H1 (cell line): ENCODE measurements at regions not wholly inside any gene's neighbourhood (a gene's known extent, or its start where the extent isn't known, plus 50 kb on each side); places are given as distances from the start of the nearest gene placed in this dataset.

Source experiments
- CTCF ChIA-PET: fragments of 300-600 bp; sonication (Branson Sonifier 250); formaldehyde crosslinking; loops from one replicate; lab custom pipeline; 2021; ENCODE audit not compliant: partially characterized antibody; lab: Charles Lee
- POLR2A ChIA-PET: fragments of 300-600 bp; sonication (Branson Sonifier 250); formaldehyde crosslinking; loops from one replicate; lab custom pipeline; 2021; ENCODE audit warnings: inconsistent platforms; ENCODE audit not compliant: partially characterized antibody; lab: Charles Lee
- DNase-seq, 2 experiments: peaks; one replicate each; pipeline versions ENCODE4 v3.0.0 to v3.0.0-alpha.2; 2010 to 2022; ENCODE audit warnings: low spot score in 2 of 2, low read depth in 1 of 2, mixed read lengths in 1 of 2
- FAIRE-seq: peaks from 2 replicates; lab custom pipeline; 2011; peaks lifted over from hg19 to GRCh38; lab: Jason Lieb, UNC
- H2AFZ ChIP-seq: 2 replicates; pipeline ENCODE4 v1.8.1; 2012; ENCODE audit warnings: low read length, inconsistent platforms
- H2AK5ac ChIP-seq: 2 replicates; pipeline ENCODE4 v1.6.1; 2013; ENCODE audit warnings: low read depth, low read length
- H2BK120ac ChIP-seq: replicated peaks from 2 replicates; pipeline ENCODE3; 2013; ENCODE audit warnings: low read depth, low read length, inconsistent platforms
- H2BK12ac ChIP-seq: 2 replicates; pipeline ENCODE4 v1.6.1; 2013; ENCODE audit warnings: low read depth, low read length
- H2BK15ac ChIP-seq: 2 replicates; pipeline ENCODE4 v1.6.1; 2013; ENCODE audit warnings: low read length
- H2BK20ac ChIP-seq: 2 replicates; pipeline ENCODE4 v1.6.1; 2013; ENCODE audit warnings: low read length
- H2BK5ac ChIP-seq: 2 replicates; pipeline ENCODE4 v1.6.1; 2013; ENCODE audit warnings: low read depth, low read length
- H3K14ac ChIP-seq: 2 replicates; pipeline ENCODE4 v1.6.1; 2013; ENCODE audit warnings: inconsistent platforms; ENCODE audit not compliant: insufficient read length
- H3K18ac ChIP-seq: 2 replicates; pipeline ENCODE4 v1.6.1; 2013; ENCODE audit warnings: low read length; ENCODE audit errors: extremely low read depth
- H3K23ac ChIP-seq: 2 replicates; pipeline ENCODE4 v1.6.1; 2013; ENCODE audit warnings: inconsistent platforms; ENCODE audit not compliant: insufficient read length
- H3K23me2 ChIP-seq: 2 replicates; pipeline ENCODE4 v1.6.1; 2013; ENCODE audit warnings: low read depth, low read length
- H3K27ac ChIP-seq: 2 replicates; pipeline ENCODE4 v1.6.1; 2011; ENCODE audit warnings: low read depth, low read length, inconsistent platforms
- H3K27me3 ChIP-seq, 4 experiments: replicated peaks in 1 of 4; 1 replicate in 1 of 4; 2 replicates in 3 of 4; pipeline versions ENCODE4 v1.6.1 to v1.8.1; 2011 to 2013; ENCODE audit warnings: low read length in 3 of 4, mild to moderate bottlenecking in 3 of 4, inconsistent platforms in 2 of 4, mixed read lengths in 2 of 4, moderate library complexity in 1 of 4; ENCODE audit not compliant: control insufficient read depth in 3 of 4, insufficient read depth in 3 of 4; ENCODE audit errors: extremely low read depth in 1 of 4
- H3K36me3 ChIP-seq, 4 experiments: 2 replicates each; pipeline versions ENCODE4 v1.6.1 to v1.8.1; 2011 to 2013; ENCODE audit warnings: mild to moderate bottlenecking in 4 of 4, low read length in 3 of 4, moderate library complexity in 2 of 4, control low read depth in 1 of 4, inconsistent platforms in 1 of 4; ENCODE audit not compliant: insufficient read depth in 4 of 4, control insufficient read depth in 2 of 4
- H3K4ac ChIP-seq: replicated peaks from 2 replicates; pipeline ENCODE3; 2013; ENCODE audit warnings: low read length, low read depth, mixed read lengths, inconsistent platforms; ENCODE audit not compliant: insufficient read length
- H3K4me1 ChIP-seq, 4 experiments: replicated peaks in 1 of 4; 1 replicate in 1 of 4; 2 replicates in 3 of 4; pipeline versions ENCODE4 v1.6.1 to v1.8.1; 2011 to 2013; ENCODE audit warnings: low read length in 3 of 4, inconsistent platforms in 2 of 4, mixed read lengths in 1 of 4; ENCODE audit not compliant: insufficient read depth in 4 of 4, control insufficient read depth in 3 of 4
- H3K4me2 ChIP-seq, 2 experiments: 2 replicates each; pipeline versions ENCODE4 v1.6.1 to v1.8.1; 2011 to 2013; ENCODE audit warnings: low read depth in 2 of 2, low read length in 2 of 2, control low read depth in 1 of 2, inconsistent platforms in 1 of 2, mild to moderate bottlenecking in 1 of 2; ENCODE audit not compliant: insufficient read depth in 1 of 2
- H3K4me3 ChIP-seq, 4 experiments: fragments of 200-600, 300-600 bp in 1 of 4; sonication (generic), shearing (Covaris generic), sonication (Bioruptor Twin) in 1 of 4; 2 replicates each; pipeline versions ENCODE4 v1.5.1 to v1.8.1; 2011 to 2016; ENCODE audit warnings: low read length in 4 of 4, low read depth in 3 of 4, control low read depth in 2 of 4, inconsistent platforms in 2 of 4, mild to moderate bottlenecking in 2 of 4, mixed read lengths in 1 of 4, moderate library complexity in 1 of 4; ENCODE audit not compliant: insufficient read depth in 2 of 4; ENCODE audit errors: extremely low read depth in 1 of 4
- H3K56ac ChIP-seq: replicated peaks from 2 replicates; pipeline ENCODE3; 2013; ENCODE audit warnings: low read depth, mild to moderate bottlenecking, mixed read lengths, low read length, inconsistent platforms; ENCODE audit not compliant: insufficient read length
- H3K79me1 ChIP-seq: 2 replicates; pipeline ENCODE4 v1.6.1; 2013; ENCODE audit warnings: low read depth, low read length, control low read depth
- H3K79me2 ChIP-seq, 2 experiments: 2 replicates each; pipeline versions ENCODE4 v1.6.1 to v1.8.1; 2012 to 2013; ENCODE audit warnings: low read length in 2 of 2, mild to moderate bottlenecking in 2 of 2, inconsistent platforms in 1 of 2; ENCODE audit not compliant: insufficient read depth in 2 of 2, control insufficient read depth in 1 of 2
- H3K9ac ChIP-seq, 4 experiments: replicated peaks in 1 of 4; 1 replicate in 1 of 4; 2 replicates in 3 of 4; pipeline versions ENCODE4 v1.6.1 to v1.8.1; 2011 to 2013; ENCODE audit warnings: low read depth in 3 of 4, low read length in 3 of 4, control low read depth in 2 of 4, mild to moderate bottlenecking in 2 of 4, moderate library complexity in 2 of 4, inconsistent platforms in 1 of 4; ENCODE audit errors: extremely low read depth in 1 of 4
- H3K9me3 ChIP-seq, 2 experiments: 2 replicates each; pipeline versions ENCODE4 v1.6.1 to v1.8.1; 2012 to 2013; ENCODE audit warnings: mild to moderate bottlenecking in 2 of 2, moderate library complexity in 2 of 2, control low read depth in 1 of 2, inconsistent platforms in 1 of 2, low read depth in 1 of 2, low read length in 1 of 2, mixed read lengths in 1 of 2; ENCODE audit not compliant: insufficient read depth in 2 of 2
- H4K20me1 ChIP-seq, 2 experiments: replicated peaks in 1 of 2; 2 replicates each; pipeline versions ENCODE3 to v1.8.1; 2011 to 2013; ENCODE audit warnings: inconsistent platforms in 2 of 2, low read length in 2 of 2, mild to moderate bottlenecking in 1 of 2; ENCODE audit not compliant: insufficient read depth in 2 of 2, control insufficient read depth in 1 of 2
- H4K5ac ChIP-seq: 2 replicates; pipeline ENCODE4 v1.6.1; 2013; ENCODE audit warnings: low read length, low read depth, mixed read lengths, inconsistent platforms; ENCODE audit not compliant: insufficient read length
- H4K8ac ChIP-seq: 2 replicates; pipeline ENCODE4 v1.8.0; 2013; ENCODE audit warnings: mild to moderate bottlenecking, moderate library complexity, low read length, inconsistent platforms; ENCODE audit not compliant: insufficient read depth; ENCODE audit errors: extremely low read depth
- H4K91ac ChIP-seq: replicated peaks from 2 replicates; pipeline ENCODE3; 2013; ENCODE audit warnings: low read length, mixed read lengths, inconsistent platforms; ENCODE audit not compliant: insufficient read length
- BACH1 ChIP-seq: IDR thresholded peaks from 2 replicates; pipeline ENCODE4 v1.6.1; 2012; ENCODE audit warnings: low read length, improper control_type of control experiment
- BCL11A ChIP-seq, 2 experiments: IDR thresholded peaks; one replicate each; pipeline ENCODE4 v1.6.1; 2011; ENCODE audit warnings: low read depth in 2 of 2, low read length in 2 of 2, mild to moderate bottlenecking in 2 of 2
- BRCA1 ChIP-seq: IDR thresholded peaks from 2 replicates; pipeline ENCODE4 v1.6.1; 2012; ENCODE audit warnings: low read depth, low read length, improper control_type of control experiment
- CHD1 ChIP-seq: IDR thresholded peaks from 2 replicates; pipeline ENCODE4 v1.6.1; 2012; ENCODE audit warnings: low read depth, low read length, improper control_type of control experiment
- CTCF ChIP-seq, 3 experiments: IDR thresholded peaks; 1 replicate in 2 of 3; 2 replicates in 1 of 3; pipeline versions ENCODE4 v1.5.1 to v1.6.1; 2011; ENCODE audit warnings: low read length in 3 of 3, mild to moderate bottlenecking in 3 of 3, inconsistent platforms in 2 of 3, low read depth in 1 of 3, moderate library complexity in 1 of 3; ENCODE audit not compliant: insufficient read depth in 1 of 3; ENCODE audit errors: control extremely low read depth in 1 of 3
- KDM5A ChIP-seq: fragments of 200-600 bp; IDR thresholded peaks from 2 replicates; pipeline ENCODE4 v1.7.1; 2012; ENCODE audit warnings: mild to moderate bottlenecking, low read length, inconsistent platforms, mixed read lengths
- MAFK ChIP-seq: IDR thresholded peaks from 2 replicates; pipeline ENCODE4 v1.6.1; 2012; ENCODE audit warnings: low read depth, mild to moderate bottlenecking, improper control_type of control experiment, low read length
- NRF1 ChIP-seq: IDR thresholded peaks from 2 replicates; pipeline ENCODE4 v1.6.1; 2011; ENCODE audit warnings: mild to moderate bottlenecking, low read depth, low read length, improper control_type of control experiment
- RBBP5 ChIP-seq: IDR thresholded peaks from 2 replicates; pipeline ENCODE4 v1.7.1; 2012; ENCODE audit warnings: low read depth, mild to moderate bottlenecking, inconsistent platforms, low read length, moderate library complexity, borderline replicate concordance
- SP1 ChIP-seq: IDR thresholded peaks from 2 replicates; pipeline ENCODE4 v1.6.1; 2011; ENCODE audit warnings: low read depth, low read length
- SP2 ChIP-seq: IDR thresholded peaks from 2 replicates; pipeline ENCODE4 v1.6.1; 2012; ENCODE audit warnings: mild to moderate bottlenecking, low read length, inconsistent platforms
- WGBS, 2 experiments: shearing (Covaris generic) in 1 of 2; methylation state at CpG; one replicate each; pipeline versions ENCODE4 v1.1.6 to v1.1.7; 2013 to 2015; ENCODE audit warnings: low lambda C conversion rate in 2 of 2, mixed read lengths in 2 of 2, inconsistent platforms in 1 of 2, low coverage in 1 of 2, missing lambda C conversion rate in 1 of 2; ENCODE audit not compliant: insufficient replicate concordance in 2 of 2, insufficient coverage in 1 of 2, insufficient read length in 1 of 2; ENCODE audit errors: extremely low coverage in 1 of 2, missing lambda C conversion rate in 1 of 2; 5-methylcytosine and 5-hydroxymethylcytosine counted together
- TF ChIP-seq, protein P1 (sequence below): IDR thresholded peaks from 2 replicates; pipeline ENCODE4 v1.6.1; 2011; ENCODE audit warnings: low read length, improper control_type of control experiment

DNA sequence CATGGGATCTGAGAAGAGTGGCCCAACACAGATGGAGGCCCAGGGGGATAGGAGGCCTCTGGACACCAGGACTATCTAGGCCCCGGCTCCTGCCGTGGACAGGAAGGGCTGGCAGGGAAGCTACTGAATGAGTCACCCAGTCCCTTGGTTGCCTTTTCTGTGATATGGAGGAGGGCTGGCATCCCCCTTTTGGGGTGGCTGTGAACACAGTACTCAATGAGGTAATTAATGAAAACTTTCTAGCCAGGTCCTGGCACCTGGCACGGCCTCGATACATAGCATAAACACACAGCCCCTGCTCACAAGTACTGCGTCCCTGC lies 163.2 kb downstream of the CHST1 start:
- Histone ChIP-seq H2AK5ac (no peak overlapping the region), H2BK5ac (no peak overlapping the region), H4K5ac (no peak overlapping the region), H3K36me3 (no peaks in the 10 kb centered on the region), H2BK120ac (no peak overlapping the region), H3K4me2 (no peak overlapping the region), H3K4me3 (no peak overlapping the region), H3K9ac (no peak overlapping the region), H2BK20ac (no peak overlapping the region), H3K14ac (no peak overlapping the region), H3K9me3 (no peaks in the 10 kb centered on the region), H3K23me2 (no peaks in the 10 kb centered on the region), H4K91ac (no peak overlapping the region), H3K56ac (no peak overlapping the region), H3K18ac (no peak overlapping the region), H4K20me1 (no peaks in the 10 kb centered on the region), H3K23ac (no peak overlapping the region), H3K79me1 (no peaks in the 10 kb centered on the region), H2BK12ac (no peak overlapping the region), H3K27ac (no peak overlapping the region), H4K8ac (no peak overlapping the region), H2AFZ (no peak overlapping the region), H3K4me1 (peaks cover 0 to 3% (median 1%) of the 10 kb centered on the region in 4 experiments; a peak in 2 of 7 replicates), H3K27me3 (no peaks in the 10 kb centered on the region), H3K79me2 (no peaks in the 10 kb centered on the region), H3K4ac (no peak overlapping the region), H2BK15ac (no peak overlapping the region)
- DNase-seq (no peak), FAIRE-seq (no peak)
- POLR2A ChIA-PET, result no interaction called here
- TF ChIP-seq CHD1, result no peak
- no peak for TF ChIP-seq MAFK
- no peak for TF ChIP-seq SP1
- TF ChIP-seq CTCF (IDR thresholded peaks at IDR 0.05; ENCODE audit: control extremely low read depth in 1 of 3, insufficient read depth in 1 of 3, low read depth in 1 of 3, low read length in 3 of 3), result no peak
- TF ChIP-seq KDM5A, result no peak
- no peak for TF ChIP-seq BRCA1
- TF ChIP-seq, protein P1, sequence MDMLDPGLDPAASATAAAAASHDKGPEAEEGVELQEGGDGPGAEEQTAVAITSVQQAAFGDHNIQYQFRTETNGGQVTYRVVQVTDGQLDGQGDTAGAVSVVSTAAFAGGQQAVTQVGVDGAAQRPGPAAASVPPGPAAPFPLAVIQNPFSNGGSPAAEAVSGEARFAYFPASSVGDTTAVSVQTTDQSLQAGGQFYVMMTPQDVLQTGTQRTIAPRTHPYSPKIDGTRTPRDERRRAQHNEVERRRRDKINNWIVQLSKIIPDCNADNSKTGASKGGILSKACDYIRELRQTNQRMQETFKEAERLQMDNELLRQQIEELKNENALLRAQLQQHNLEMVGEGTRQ, result no peak
- no peak for TF ChIP-seq BCL11A (IDR thresholded peaks at IDR 0.05; ENCODE audit: low read depth in 2 of 2, low read length in 2 of 2)
- no peak for TF ChIP-seq RBBP5
- TF ChIP-seq SP2, result no peak
- no peak for TF ChIP-seq BACH1
- no peak for TF ChIP-seq NRF1
- CTCF ChIA-PET, result interaction anchor here (0.6 to 1.3 kb wide), 4 partner anchors 59 to 465 kb away, joined by 3 read pairs; no protein-coding TSS in a partner anchor
- 96% methylated on average over 5 of the region's 5 CpGs; no CpG with 5 or more reads in 1 of the 2 experiments for WGBS, 2 experiments
